ENCODE measurements at regions not wholly inside any gene's neighbourhood (a gene's known extent, or its start where the extent isn't known, plus 50 kb on each side); places are given as distances from the start of the nearest gene placed in this dataset.

DNA sequence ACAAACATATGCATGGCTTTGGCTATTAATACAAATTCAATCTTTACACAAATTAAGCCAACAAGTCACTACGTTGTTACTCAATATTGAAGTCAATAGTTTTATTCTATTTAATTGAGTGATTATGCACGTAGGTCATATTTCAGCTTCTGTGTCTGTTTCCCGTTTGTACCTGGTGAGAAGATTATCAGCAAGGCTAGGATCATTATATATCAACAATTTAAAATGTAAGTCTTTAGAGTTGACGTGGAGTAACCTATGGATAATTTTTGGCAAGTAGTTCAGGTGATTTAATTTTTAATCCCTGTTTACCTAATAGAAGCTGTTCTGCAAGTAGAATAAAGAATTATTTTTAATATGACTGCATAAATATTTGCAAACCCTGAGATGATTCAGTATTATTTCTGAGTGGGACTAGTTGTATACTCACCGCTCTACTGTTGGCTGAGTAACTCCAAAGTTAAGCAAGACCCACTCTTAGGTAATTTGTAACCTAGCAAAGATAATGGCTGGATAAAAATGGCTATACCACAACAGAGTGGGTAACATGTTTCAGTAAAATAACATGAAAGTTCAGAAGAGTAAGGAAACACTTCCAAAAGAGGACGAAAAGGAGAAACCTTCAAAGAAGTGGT, 161.0 kb downstream of the HGF start:
- intact Hi-C loops (cut with DNase I), result no loop called here
- DNase-seq (ENCODE audit: low spot score), result no peak

DNA sequence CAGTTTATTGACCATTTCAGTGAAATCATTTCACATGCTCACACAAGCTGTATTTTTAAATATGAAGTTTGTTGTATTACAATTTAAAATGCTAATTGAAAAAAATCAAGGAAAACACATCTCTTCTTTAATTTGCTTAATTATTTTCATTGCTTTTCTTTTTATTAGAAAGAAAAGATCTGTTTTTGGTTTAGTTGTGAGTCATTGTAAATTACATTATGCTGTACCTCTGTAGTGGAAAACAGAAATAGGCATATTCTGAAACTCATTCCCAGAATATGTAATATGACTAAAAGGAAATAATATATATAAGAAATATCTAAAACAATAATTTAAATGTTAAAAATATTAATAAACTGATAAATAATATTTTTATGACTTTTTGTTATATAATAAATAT, 161.9 kb downstream of the HGF start:
- intact Hi-C loops (cut with DNase I), result no loop called here
- no peak for DNase-seq (ENCODE audit: low spot score)

DNA sequence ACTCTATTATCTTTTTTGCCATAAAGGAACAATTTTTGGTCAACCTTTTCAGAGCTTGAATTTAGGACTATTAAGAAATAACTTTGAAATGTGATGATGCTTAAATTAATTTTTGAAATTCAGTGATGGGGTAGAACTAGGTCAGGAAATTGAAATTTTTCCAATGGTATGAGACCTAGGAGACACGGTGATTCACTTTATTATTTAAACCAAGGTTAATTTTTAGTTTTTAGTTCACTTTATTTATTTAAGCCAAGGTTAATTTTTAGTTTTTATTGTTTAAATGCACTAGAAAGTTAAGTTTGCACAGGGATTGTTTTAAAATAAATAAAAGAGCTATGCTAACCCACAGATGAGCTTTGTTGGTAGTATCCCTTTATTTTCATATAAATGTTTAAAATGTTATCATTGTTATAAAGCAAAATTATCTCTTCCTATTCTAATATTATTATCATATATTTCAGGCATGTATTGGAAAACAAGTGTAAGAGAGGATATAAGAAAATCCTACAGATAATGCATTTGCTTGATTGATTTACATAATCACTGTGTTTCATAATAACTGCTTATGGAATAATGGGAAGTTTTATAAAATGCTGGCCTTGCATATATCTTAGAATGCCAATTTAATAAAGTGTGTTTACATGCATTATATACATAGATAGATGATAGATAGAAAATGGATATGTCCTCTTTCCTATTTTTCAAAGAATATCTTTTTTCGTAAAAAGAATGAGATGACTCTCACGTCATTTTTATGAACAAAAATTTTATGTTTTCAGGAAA, 163.6 kb downstream of the HGF start:
- no peak for DNase-seq (ENCODE audit: low spot score)
- intact Hi-C loops (cut with DNase I), result no loop called here

DNA sequence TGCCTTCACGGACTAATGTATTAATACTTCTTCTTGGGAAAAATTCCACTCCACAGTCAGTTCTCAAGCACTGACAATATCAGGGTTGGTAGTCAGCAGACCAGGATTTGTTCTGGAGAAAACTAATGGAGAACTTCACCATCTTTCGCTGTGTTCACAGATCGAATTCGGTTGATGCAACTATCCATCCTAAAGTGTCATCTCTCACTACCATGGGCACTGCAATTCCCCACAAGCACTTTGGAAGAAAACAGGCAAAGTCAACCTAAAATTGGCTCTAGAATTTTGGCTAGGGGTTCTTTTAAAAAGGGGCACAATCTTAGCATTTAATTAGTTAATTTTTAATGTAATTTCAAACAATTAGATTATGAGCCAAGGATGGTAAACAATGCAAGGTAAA, 164.4 kb downstream of the HGF start:
- intact Hi-C loops (cut with DNase I), result no loop called here
- DNase-seq (ENCODE audit: low spot score), result no peak

DNA sequence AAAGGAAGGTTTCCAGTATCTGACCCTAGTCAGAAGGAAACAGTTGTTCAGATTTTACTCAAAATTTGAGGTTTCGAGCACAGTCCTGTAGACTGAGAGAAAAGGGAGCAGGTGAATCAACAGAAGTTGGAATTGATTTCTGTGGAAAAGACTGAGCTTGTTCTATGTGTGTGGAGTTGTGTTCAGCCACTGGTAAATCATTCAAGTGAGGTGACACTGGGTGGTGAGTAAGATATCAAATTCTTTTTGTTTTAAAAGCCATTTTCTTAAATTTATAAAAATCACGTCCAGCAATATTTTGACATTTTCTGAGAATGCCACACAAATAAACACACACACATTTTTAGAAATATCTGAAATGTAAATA, 165.1 kb downstream of the HGF start:
- DNase-seq (ENCODE audit: low spot score), result no peak
- intact Hi-C loops (cut with DNase I), result no loop called here

DNA sequence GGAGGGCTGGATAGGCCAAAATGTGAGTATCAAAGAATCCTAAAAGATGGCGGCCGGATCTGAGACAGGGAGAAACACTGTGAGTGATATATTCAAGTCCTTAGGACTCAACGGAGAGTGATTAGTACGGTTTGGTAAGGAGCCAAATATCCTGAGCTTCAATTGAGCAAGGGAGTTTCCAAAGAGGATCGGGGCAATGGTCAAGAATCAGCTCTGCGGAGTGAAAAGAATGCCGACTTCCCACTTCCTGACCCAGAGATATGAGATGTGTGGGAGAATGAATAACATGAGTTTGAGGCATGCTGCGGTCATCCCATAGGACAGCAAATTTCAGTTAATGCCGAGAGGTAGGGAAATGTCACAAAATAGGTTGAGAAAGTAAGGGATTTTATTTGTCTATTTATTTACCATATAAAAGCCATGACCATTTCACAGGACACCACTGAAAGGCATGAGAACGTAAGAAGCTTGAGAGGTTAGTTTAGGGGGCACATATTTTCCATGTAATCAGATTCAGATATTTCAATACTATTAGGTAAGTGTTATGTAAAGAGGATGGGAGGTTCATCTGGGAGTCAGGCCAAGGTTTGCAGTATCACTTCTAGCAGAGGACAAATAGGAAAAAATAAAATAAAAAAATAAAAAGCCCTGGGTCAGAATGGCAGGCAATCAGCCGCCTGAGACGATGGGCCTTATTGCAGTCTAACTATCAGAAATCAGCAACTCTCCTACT, 165.6 kb downstream of the HGF start:
- DNase-seq (ENCODE audit: low spot score), result no peak
- intact Hi-C loops (cut with DNase I), result no loop called here

DNA sequence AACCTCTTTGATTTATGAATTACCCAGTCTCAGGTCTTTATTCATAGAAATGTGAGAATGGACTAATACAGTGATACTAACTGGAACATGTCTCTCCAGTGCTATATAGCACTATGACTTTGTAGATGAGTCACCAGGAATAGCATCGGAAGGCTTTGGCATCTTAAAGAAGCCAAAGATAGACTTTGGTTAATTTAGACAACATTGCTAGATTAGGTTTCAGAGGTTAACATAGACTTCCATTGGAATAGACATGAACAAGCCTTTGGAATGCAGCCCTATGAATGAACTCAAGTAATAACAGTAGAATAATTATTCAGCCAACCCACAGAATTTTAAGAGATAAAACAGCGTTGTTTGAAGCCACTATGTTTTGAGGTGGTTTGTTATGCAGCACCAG, 169.2 kb downstream of the HGF start:
- intact Hi-C loops (cut with DNase I), result no loop called here
- no peak for DNase-seq (ENCODE audit: low spot score)

DNA sequence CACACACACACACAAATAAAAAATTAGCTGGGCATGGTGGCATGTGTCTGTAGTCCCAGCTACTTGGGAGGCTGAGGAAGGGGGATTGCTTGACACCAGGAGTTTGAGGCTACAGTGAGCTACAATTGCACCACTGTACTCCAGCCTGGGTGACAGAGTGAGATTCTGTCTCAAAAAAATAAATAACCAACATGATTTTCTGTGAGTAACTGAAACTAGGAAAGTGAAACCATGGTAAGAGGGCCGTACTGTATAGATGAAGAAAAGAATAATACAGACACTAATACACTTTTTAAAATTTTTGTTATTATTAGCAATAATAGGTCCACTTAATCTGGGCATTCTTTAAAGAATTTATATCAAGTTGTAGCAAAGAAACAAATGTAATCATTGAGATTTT, 170.9 kb downstream of the HGF start:
- no peak for DNase-seq (ENCODE audit: low spot score)
- intact Hi-C loops (cut with DNase I), result no loop called here

DNA sequence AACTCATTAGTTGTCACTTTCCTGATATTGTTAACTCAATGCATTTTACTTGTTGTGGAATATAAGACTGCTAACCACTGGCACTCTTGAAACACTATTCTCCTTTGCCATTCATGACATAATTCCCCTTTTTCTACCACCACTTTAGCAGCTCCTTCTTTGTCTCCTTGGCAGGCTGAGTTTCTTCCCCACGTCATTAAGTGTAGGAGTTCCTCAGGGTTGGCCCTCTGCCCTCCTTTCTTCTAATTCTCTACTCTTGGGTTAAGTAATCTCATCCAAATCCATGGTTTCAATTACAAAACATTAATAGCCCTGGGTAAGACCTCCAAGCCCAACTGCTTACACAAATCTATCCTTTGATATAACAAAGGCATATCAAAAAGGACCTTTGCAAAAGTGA, 175.1 kb downstream of the HGF start:
- intact Hi-C loops (cut with DNase I), result no loop called here
- no peak for DNase-seq (ENCODE audit: low spot score)

DNA sequence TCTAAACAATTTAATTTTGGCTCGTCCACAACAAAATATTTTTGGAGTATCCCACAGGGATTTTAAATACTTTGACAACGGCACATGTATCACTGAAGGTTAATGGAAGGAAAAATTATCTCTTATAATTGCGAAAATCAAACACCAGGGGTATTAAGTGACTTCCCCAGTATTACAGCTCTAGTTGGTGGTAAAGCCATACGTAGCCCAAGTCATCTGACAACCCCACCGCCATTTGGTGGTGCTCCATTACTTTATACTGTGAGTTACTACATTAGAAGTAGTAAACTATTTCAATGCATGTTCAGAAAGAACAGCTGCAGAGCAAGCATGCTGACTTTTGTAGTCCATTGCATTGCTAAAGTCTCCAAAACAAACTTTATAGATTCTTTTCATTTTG, 179.7 kb downstream of the HGF start:
- intact Hi-C loops (cut with DNase I), result no loop called here
- DNase-seq (ENCODE audit: low spot score), result no peak

DNA sequence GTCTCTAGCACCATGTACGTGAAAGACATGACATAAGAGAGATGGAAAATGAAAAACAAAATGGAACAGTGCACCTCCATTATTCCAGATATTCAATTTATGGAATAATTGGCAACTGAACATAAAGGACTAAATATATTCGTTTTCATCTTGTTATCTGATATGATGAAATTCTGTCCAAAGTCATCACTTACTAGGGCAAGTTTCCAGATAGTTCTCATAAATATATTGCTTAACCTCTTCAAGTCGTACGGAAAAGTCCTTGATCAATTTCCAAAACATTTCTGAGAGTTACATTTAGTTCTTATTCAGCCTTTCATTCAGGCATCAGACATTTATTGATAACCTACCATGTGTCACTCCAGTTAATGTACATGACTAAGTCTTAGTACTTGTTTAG, 185.2 kb downstream of the HGF start:
- DNase-seq (ENCODE audit: low spot score), result no peak
- intact Hi-C loops (cut with DNase I), result no loop called here

DNA sequence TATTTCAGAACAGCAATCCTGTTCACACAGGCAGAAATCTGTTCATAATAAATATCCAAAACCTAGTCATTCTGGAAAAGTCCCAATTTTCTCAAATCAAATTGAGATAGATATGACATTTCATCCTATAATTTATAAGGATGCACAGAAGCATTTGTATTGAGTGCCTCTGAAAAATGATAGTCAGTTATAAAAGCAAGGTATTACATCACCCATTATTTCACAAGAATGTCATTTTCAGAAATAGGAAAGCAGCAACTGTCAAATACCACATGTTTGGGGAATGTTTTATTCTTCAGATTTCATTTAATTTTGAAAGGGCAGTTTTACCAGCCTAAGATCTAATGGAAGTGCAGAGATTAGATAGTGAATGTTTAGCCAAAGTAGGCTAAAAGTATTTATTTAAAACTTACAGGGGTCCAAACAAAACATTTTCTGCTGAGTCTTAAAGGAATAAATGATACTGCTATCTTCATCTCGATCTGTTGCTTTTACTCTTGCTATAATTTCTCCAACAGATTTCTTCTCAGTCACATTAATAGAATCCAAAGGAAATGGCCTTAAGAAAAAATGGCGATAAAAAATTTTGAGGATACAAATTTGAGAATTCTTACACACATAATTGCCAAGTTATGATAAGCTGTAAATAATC, 185.8 kb downstream of the HGF start:
- no peak for DNase-seq (ENCODE audit: low spot score)
- intact Hi-C loops (cut with DNase I), result no loop called here

DNA sequence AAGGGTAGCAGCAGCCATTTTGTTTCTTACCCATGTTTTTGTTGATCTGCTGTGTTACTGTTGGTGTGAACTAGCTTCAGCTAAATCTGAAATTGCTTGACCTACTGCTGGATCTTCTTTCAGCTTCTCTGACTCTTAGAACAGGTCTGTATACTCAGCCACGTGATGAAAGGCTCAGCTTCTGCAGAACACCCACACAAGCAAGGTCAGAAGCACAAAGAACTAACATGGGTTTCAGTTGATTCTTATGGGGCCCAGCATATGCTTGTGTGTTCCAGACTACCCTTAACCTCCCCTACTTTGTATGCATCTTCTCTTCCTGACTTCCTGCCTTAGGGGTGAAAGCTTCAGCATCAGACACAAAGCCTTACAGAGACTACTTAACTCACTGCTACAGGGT, 186.8 kb downstream of the HGF start:
- intact Hi-C loops (cut with DNase I), result no loop called here
- no peak for DNase-seq (ENCODE audit: low spot score)

DNA sequence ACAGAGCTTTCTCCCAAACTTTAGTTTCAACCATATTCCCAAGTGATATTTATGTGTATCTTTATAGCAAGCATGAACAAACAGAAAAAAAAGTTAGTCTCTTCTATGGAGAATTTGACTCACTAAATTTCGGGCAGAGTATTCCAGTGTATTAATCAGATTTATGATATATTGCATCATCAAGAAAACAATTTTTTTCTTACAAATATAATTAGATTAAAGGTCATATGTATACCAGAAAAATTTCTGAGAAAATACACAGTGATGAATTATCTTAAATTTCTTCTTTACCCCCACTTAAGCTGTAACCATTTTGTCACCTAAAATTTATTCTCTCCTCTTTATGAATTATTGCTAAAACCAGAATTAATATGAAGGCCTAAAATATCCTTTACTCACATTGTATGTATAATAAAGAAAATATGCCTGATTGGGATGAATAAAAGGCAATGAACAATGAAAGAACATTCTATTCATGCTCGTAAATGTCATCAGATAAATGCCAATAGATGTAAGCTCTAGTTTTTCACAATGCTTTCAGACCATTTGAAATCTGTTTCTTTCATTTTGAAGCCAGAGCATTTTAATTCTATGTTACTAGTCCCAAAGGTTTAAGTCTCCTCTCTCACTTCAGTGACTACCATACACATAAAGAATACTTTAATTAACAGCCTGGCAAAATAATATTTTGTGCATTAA, 192.1 kb downstream of the HGF start:
- no peak for DNase-seq (ENCODE audit: low spot score)
- intact Hi-C loops (cut with DNase I), result no loop called here

DNA sequence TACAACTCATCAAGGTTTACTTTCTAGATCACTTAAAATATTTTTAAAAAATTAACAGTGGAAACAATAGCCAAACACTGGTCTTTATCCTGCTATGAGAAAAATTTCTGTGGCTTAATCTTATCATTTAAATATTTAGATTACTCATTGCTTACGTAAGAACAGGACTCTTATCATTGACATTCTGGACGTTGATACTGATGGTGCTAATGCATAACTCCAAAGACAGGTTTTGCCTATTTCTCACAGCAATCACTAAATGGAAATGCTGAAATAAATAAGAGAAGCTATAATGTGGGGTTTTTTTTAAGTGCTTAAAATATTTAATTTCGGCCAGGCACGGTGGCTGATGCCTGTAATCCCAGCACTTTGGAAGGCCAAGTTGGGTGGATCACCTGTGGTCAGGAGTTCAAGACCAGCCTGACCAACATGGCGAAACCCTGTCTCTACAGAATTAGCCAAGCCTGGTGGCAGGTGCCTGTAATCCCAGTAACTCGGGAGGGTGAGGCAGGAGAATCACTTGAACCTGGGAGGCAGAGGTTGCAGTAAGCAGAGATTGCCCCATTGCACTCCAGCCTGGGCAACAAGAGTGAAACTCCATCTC, 195.0 kb downstream of the HGF start:
- intact Hi-C loops (cut with DNase I), result no loop called here
- no peak for DNase-seq (ENCODE audit: low spot score)

DNA sequence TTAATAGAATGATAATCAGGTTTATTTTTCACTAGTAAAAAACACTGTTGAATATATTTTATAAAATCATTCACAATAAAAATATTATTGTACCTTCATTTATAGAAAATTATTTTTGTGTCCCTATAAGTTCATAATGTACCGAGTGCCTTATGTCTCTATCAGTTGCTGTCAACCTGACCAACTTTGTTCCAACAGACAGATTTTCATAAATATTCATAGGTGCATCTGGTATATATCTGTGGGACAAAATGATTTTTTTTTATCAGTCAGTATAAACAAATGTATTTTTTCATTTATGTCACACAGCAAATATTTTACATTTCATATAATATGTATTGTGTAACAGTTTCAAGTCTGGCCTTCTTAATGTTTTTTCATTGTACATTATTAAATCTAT, 195.9 kb downstream of the HGF start:
- intact Hi-C loops (cut with DNase I), result no loop called here
- no peak for DNase-seq (ENCODE audit: low spot score)

DNA sequence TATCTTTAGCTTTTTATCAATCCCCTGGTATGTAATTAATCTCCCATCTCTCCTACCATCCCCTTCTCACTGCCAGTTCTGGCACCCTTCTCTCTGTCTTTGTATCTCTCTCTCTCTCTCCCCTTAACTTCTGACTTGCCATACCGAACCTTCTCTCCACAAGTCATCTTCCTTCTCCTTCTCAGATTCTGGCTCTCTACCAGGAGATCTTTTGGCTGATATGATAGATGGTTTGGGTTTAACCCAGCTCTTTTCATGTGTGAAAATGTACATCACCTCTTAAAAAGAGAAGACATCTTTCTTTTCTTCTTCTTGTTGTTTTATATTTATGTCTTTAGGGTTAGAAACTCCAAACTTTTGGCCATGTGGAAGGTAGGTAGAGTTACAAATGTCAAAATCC, 196.7 kb downstream of the HGF start:
- DNase-seq (ENCODE audit: low spot score), result no peak
- intact Hi-C loops (cut with DNase I), result no loop called here

DNA sequence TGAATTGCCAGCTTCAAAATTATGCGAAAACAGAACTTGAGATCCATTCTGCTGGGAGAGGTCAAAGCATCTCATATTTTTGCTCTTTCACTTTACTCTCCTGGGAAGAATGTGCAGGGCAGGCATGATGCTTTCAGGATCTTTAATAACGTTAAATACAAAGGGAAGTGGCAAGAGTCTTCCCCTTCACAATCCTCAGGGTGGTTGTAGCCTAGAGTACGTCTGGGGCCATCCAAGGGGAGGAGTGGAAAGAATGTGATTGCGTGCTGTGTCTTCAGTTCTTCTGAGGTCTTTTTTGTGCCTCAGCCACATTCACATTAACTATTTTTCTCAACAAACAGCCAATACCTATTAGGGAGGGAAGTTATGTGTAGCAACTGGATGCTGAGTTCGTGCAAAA, 207.3 kb downstream of the HGF start:
- no peak for DNase-seq (ENCODE audit: low spot score)
- intact Hi-C loops (cut with DNase I), result no loop called here

DNA sequence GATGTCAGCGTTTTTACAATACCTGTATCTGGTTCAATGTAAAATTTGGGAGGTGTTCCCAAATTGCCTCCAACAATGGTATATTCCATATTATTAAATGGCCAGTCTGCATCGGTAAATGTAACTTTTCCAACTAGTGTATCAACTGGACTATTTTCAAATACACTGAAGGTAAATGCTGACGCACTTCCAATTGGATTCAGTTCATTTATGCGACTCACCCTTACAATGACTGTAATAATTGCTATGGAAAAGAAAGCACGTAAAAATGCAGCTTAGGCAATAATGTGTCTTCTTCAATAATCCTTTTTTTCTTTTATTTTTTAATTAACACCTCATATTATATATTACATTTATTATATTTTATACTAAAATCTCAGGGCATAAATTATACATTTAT, 209.1 kb downstream of the HGF start:
- intact Hi-C loops (cut with DNase I), result no loop called here
- DNase-seq (ENCODE audit: low spot score), result no peak
